ENCODE measurements at regions not wholly inside any gene's neighbourhood (a gene's known extent, or its start where the extent isn't known, plus 50 kb on each side); places are given as distances from the start of the nearest gene placed in this dataset.

- H3K4me3 ChIP-seq (ENCODE audit: low read depth, low read length), result no peak overlapping the region
- no peak for DNase-seq (ENCODE audit: low read depth)
- TF ChIP-seq, protein P1, sequence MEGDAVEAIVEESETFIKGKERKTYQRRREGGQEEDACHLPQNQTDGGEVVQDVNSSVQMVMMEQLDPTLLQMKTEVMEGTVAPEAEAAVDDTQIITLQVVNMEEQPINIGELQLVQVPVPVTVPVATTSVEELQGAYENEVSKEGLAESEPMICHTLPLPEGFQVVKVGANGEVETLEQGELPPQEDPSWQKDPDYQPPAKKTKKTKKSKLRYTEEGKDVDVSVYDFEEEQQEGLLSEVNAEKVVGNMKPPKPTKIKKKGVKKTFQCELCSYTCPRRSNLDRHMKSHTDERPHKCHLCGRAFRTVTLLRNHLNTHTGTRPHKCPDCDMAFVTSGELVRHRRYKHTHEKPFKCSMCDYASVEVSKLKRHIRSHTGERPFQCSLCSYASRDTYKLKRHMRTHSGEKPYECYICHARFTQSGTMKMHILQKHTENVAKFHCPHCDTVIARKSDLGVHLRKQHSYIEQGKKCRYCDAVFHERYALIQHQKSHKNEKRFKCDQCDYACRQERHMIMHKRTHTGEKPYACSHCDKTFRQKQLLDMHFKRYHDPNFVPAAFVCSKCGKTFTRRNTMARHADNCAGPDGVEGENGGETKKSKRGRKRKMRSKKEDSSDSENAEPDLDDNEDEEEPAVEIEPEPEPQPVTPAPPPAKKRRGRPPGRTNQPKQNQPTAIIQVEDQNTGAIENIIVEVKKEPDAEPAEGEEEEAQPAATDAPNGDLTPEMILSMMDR (IDR thresholded peaks at IDR 0.05; ENCODE audit: control insufficient read depth, extremely low read depth, insufficient read depth), result no peak
Observed at GRCh38 chr13:74204602-74205312, 70.6 kb upstream of the KLF12 start.

- H3K4me3 ChIP-seq (ENCODE audit: low read depth, low read length), result no peak overlapping the region
- no peak for DNase-seq (ENCODE audit: low read depth)
- TF ChIP-seq, protein P1 (IDR thresholded peaks at IDR 0.05; ENCODE audit: control insufficient read depth, extremely low read depth, insufficient read depth), result no peak
Observed at GRCh38 chr13:74203576-74203975, 69.4 kb upstream of the KLF12 start.

DNA sequence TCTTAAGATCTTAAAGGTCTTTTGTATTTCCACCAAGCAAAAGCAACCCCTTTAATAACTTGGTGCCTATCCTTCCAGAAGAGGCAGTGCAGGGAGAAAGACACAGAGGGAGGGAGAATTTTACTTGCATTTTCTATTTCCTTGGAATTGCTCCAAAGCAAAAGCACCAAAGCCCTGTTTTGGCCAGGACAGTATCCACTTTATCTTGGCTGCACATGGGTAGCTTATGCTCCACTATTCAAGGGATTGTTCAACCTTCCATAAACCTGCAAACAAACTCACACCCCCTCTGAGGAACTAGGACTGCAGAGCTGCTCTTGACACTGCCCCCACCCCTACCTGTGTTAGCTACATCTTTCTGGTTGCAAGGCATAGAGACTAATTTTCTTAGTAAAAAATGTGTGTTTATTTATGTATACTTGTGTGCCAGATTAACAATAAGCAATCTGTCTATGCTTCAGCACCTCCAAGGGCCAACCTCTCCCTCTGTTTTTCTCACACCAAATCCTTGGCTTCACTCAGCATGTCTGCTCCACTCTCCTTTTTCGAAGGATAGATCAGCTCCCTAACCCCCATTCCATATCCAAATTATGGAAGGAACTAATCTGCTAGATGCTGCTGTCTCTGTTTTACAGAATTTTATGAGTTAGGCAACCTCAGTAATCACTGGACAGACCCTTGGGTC is 68.1 kb upstream of the KLF12 start:
- TF ChIP-seq, protein P1 (IDR thresholded peaks at IDR 0.05; ENCODE audit: control insufficient read depth, extremely low read depth, insufficient read depth), result no peak
- no peak for DNase-seq (ENCODE audit: low read depth)
- no peak overlapping the region for H3K4me3 ChIP-seq (ENCODE audit: low read depth, low read length)

DNA sequence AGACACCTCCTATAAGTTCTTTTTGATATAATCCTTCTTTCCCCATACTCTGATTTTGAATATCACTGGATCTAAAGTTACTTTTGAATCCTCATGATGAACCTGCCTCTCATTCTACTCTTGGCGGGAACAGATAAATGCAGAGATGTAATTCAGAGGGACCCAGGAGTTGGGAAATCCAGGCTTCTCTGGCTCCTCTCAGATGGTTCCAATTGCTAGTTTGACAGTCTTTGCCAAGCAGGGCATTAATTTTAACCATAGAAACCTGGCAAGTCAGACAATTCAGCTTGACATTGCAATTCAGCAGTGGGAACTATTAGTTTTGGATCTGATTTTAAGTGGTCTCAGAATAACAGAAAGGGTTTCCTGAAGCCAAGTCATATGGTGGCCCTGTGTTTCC is 67.3 kb upstream of the KLF12 start:
- no peak for DNase-seq (ENCODE audit: low read depth)
- TF ChIP-seq, protein P1 (IDR thresholded peaks at IDR 0.05; ENCODE audit: control insufficient read depth, extremely low read depth, insufficient read depth), result no peak
- H3K4me3 ChIP-seq (ENCODE audit: low read depth, low read length), result no peak overlapping the region

GRCh38 chr13:74200081-74200480 is 65.9 kb upstream of the KLF12 start:
- DNase-seq (ENCODE audit: low read depth), result no peak
- TF ChIP-seq, protein P1 (IDR thresholded peaks at IDR 0.05; ENCODE audit: control insufficient read depth, extremely low read depth, insufficient read depth), result no peak
- H3K4me3 ChIP-seq (ENCODE audit: low read depth, low read length), result no peak overlapping the region

GRCh38 chr13:74197677-74198429 is 63.6 kb upstream of the KLF12 start:
- TF ChIP-seq, protein P1 (IDR thresholded peaks at IDR 0.05; ENCODE audit: control insufficient read depth, extremely low read depth, insufficient read depth), result no peak
- H3K4me3 ChIP-seq (ENCODE audit: low read depth, low read length), result no peak overlapping the region
- no peak for DNase-seq (ENCODE audit: low read depth)

All from LNCaP clone FGC (cell line).